MM.1S (cell line): ENCODE measurements at regions not wholly inside any gene's neighbourhood (a gene's known extent, or its start where the extent isn't known, plus 50 kb on each side); places are given as distances from the start of the nearest gene placed in this dataset.

Experiments used
- DNase-seq: peaks from one replicate; pipeline ENCODE4 v3.0.0-alpha.2; 2015
- H2AFZ ChIP-seq: fragments of 300-600 bp; sonication (generic); 2 replicates; pipeline ENCODE4 v1.6.0; 2016; ENCODE audit warnings: antibody characterized with exemption, low read length
- H3F3A ChIP-seq: fragments of 300-600 bp; sonication (generic); 2 replicates; pipeline ENCODE4 v1.6.1; 2016; ENCODE audit warnings: mild to moderate bottlenecking, antibody characterized with exemption, low read length, moderate library complexity, mixed read lengths; ENCODE audit not compliant: insufficient read depth
- H3K27ac ChIP-seq: fragments of 300-600 bp; sonication (generic); 2 replicates; pipeline ENCODE4 v1.5.1; 2016; ENCODE audit warnings: mild to moderate bottlenecking, low read length
- H3K27me3 ChIP-seq: fragments of 300-600 bp; sonication (generic); replicated peaks from 2 replicates; pipeline ENCODE4 v1.6.0; 2016; ENCODE audit warnings: low read length; ENCODE audit not compliant: insufficient read depth
- H3K36me3 ChIP-seq: fragments of 300-600 bp; sonication (generic); replicated peaks from 2 replicates; pipeline ENCODE4 v1.6.1; 2016; ENCODE audit warnings: mild to moderate bottlenecking, low read length, mixed read lengths; ENCODE audit not compliant: insufficient read depth
- H3K4me1 ChIP-seq: fragments of 300-600 bp; sonication (generic); 2 replicates; pipeline ENCODE4 v1.6.1; 2016; ENCODE audit warnings: low read length, mixed read lengths
- H3K4me2 ChIP-seq: fragments of 300-600 bp; sonication (generic); 2 replicates; pipeline ENCODE4 v1.6.0; 2016; ENCODE audit warnings: low read depth, low read length
- H3K4me3 ChIP-seq: fragments of 300-600 bp; sonication (generic); 2 replicates; pipeline ENCODE4 v1.5.1; 2016; ENCODE audit warnings: low read length, mixed read lengths
- H3K79me2 ChIP-seq: fragments of 300-600 bp; sonication (generic); 2 replicates; pipeline ENCODE4 v1.6.1; 2016; ENCODE audit warnings: mixed run types, low read length, mixed read lengths
- H3K9ac ChIP-seq: fragments of 300-600 bp; sonication (generic); 2 replicates; pipeline ENCODE4 v1.6.1; 2016; ENCODE audit warnings: low read length, mixed read lengths
- H3K9me2 ChIP-seq: fragments of 300-600 bp; sonication (generic); replicated peaks from 2 replicates; pipeline ENCODE4 v1.6.1; 2016; ENCODE audit warnings: mild to moderate bottlenecking, low read length, mixed read lengths; ENCODE audit not compliant: insufficient read depth
- H3K9me3 ChIP-seq: fragments of 300-600 bp; sonication (generic); replicated peaks from 2 replicates; pipeline ENCODE4 v1.6.1; 2016; ENCODE audit warnings: mild to moderate bottlenecking, low read length, mixed read lengths; ENCODE audit not compliant: insufficient read depth
- H4K20me1 ChIP-seq: fragments of 300-600 bp; sonication (generic); 2 replicates; pipeline ENCODE4 v1.6.1; 2016; ENCODE audit warnings: mild to moderate bottlenecking, low read length, moderate library complexity, mixed read lengths; ENCODE audit not compliant: insufficient read depth
- EZH2 ChIP-seq: fragments of 300-600 bp; sonication (generic); optimal IDR thresholded peaks from 2 replicates; pipeline ENCODE3; 2017; ENCODE audit warnings: low read depth, mild to moderate bottlenecking, antibody characterized with exemption, low read length, mixed read lengths
- EZH2phosphoT487 ChIP-seq: fragments of 300-600 bp; sonication (generic); IDR thresholded peaks from 2 replicates; pipeline ENCODE4 v1.6.1; 2018; ENCODE audit warnings: antibody characterized with exemption, low read length
- TF ChIP-seq, protein P1 (sequence below): fragments of 300-600 bp; sonication (generic); IDR thresholded peaks from 2 replicates; pipeline ENCODE4 v1.5.1; 2016; ENCODE audit warnings: antibody characterized with exemption, low read length, mixed read lengths

- Histone ChIP-seq H3K4me2 (no peak overlapping the region), H2AFZ (no peak overlapping the region)
Observed at GRCh38 chr4:34009951-34010350, 2234.4 kb downstream of the ARAP2 start.

DNA sequence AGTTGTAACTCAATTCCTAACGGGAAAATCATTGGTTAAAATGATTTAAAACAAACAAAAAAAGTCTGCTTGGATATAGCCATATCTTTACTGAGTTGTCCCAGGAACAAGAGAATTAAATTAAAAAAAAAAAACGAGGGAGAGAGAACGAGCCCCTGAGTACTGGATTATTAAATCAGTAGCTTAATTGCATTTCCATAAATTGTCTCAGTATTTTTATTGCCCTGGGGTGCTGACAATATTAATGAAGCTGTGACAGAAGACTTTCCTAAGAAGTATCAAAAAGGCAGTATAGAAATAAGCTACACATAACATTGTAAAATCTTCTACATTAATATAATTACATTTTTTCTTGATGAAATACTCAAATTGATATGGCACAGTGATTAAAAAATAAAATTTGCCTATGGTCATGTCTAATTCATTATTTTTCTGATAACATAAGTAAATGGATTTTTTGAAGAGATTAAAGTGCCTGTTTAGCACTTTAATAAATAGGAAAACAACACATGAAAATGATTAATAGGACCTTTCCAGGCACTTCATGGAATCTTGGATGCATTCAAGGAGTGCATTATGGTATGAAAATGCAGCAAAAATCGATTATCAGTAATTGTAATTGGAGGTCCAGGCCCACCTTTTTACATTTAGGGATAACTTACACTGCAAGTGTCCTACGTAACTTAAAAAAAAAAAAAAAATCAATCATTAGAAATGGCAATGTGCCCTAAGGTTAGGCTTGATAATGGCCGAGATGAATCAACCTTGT, 2233.4 kb downstream of the ARAP2 start:
- no peak overlapping the region for H2AFZ ChIP-seq
- no peaks in the 10 kb centered on the region for H3K9me3 ChIP-seq
- DNase-seq, result no peak
- no peak for TF ChIP-seq EZH2
- TF ChIP-seq, protein P1, sequence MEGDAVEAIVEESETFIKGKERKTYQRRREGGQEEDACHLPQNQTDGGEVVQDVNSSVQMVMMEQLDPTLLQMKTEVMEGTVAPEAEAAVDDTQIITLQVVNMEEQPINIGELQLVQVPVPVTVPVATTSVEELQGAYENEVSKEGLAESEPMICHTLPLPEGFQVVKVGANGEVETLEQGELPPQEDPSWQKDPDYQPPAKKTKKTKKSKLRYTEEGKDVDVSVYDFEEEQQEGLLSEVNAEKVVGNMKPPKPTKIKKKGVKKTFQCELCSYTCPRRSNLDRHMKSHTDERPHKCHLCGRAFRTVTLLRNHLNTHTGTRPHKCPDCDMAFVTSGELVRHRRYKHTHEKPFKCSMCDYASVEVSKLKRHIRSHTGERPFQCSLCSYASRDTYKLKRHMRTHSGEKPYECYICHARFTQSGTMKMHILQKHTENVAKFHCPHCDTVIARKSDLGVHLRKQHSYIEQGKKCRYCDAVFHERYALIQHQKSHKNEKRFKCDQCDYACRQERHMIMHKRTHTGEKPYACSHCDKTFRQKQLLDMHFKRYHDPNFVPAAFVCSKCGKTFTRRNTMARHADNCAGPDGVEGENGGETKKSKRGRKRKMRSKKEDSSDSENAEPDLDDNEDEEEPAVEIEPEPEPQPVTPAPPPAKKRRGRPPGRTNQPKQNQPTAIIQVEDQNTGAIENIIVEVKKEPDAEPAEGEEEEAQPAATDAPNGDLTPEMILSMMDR, result no peak
- TF ChIP-seq EZH2phosphoT487, result no peak
- no peak overlapping the region for H3K4me2 ChIP-seq
- no peaks in the 10 kb centered on the region for H3K27me3 ChIP-seq
- no peak overlapping the region for H3K27ac ChIP-seq
- H3K9ac ChIP-seq, result no peak overlapping the region
- no peaks in the 10 kb centered on the region for H3K79me2 ChIP-seq
- H4K20me1 ChIP-seq, result no peaks in the 10 kb centered on the region
- H3K4me1 ChIP-seq, result no peaks in the 10 kb centered on the region
- no peaks in the 10 kb centered on the region for H3K9me2 ChIP-seq
- no peaks in the 10 kb centered on the region for H3K36me3 ChIP-seq
- H3F3A ChIP-seq, result no peaks in the 10 kb centered on the region
- H3K4me3 ChIP-seq, result no peak overlapping the region

More at GRCh38 chr4:34009951-34010350, 2234.4 kb downstream of the ARAP2 start:
- no peaks in the 10 kb centered on the region for H3K36me3 ChIP-seq
- H3K79me2 ChIP-seq, result no peaks in the 10 kb centered on the region
- no peak for DNase-seq
- H3K9me3 ChIP-seq, result no peaks in the 10 kb centered on the region
- H3F3A ChIP-seq, result no peaks in the 10 kb centered on the region
- no peaks in the 10 kb centered on the region for H3K4me1 ChIP-seq
- no peak overlapping the region for H3K9ac ChIP-seq
- TF ChIP-seq, protein P1, result no peak
- TF ChIP-seq EZH2 (no peak), EZH2phosphoT487 (no peak)
- no peaks in the 10 kb centered on the region for H4K20me1 ChIP-seq
- no peaks in the 10 kb centered on the region for H3K9me2 ChIP-seq
- H3K4me3 ChIP-seq, result no peak overlapping the region
- no peaks in the 10 kb centered on the region for H3K27me3 ChIP-seq
- H3K27ac ChIP-seq, result no peak overlapping the region

GRCh38 chr4:34035225-34035624, 2209.1 kb downstream of the ARAP2 start:
- Histone ChIP-seq H3K4me1 (no peaks in the 10 kb centered on the region), H3K36me3 (no peaks in the 10 kb centered on the region), H3K9me2 (no peaks in the 10 kb centered on the region), H3K27ac (no peak overlapping the region), H3K4me2 (no peak overlapping the region), H3K27me3 (no peaks in the 10 kb centered on the region), H2AFZ (no peak overlapping the region), H3F3A (no peaks in the 10 kb centered on the region), H4K20me1 (no peaks in the 10 kb centered on the region), H3K9ac (no peak overlapping the region), H3K9me3 (no peaks in the 10 kb centered on the region), H3K79me2 (no peaks in the 10 kb centered on the region), H3K4me3 (no peak overlapping the region)
- DNase-seq, result no peak
- TF ChIP-seq, protein P1, result no peak
- no peak for TF ChIP-seq EZH2
- no peak for TF ChIP-seq EZH2phosphoT487
